Cardiac muscle cell (in vitro differentiated cells and primary cell): ENCODE measurements at regions not wholly inside any gene's neighbourhood (a gene's known extent, or its start where the extent isn't known, plus 50 kb on each side); places are given as distances from the start of the nearest gene placed in this dataset.

Experiments
- DNase-seq, 2 donors: peaks; one replicate each; pipeline versions ENCODE4 v3.0.0 to v3.0.0-alpha.2; 2010 to 2017; ENCODE audit warnings: low read depth in 1 of 2, low spot score in 1 of 2
- H3K27ac ChIP-seq: fragments of 200-600 bp; sonication (generic); 2 replicates; pipeline ENCODE4 v1.5.1; 2016
- H3K27me3 ChIP-seq: fragments of 200-600 bp; sonication (generic); 2 replicates; pipeline ENCODE4 v1.6.0; 2016; ENCODE audit warnings: control low read depth
- H3K36me3 ChIP-seq: fragments of 200-600 bp; sonication (generic); 2 replicates; pipeline ENCODE4 v1.5.1; 2016; ENCODE audit warnings: control low read depth
- H3K4me1 ChIP-seq: fragments of 200-600 bp; sonication (generic); 2 replicates; pipeline ENCODE4 v1.8.1; 2017; ENCODE audit warnings: low read depth, mild to moderate bottlenecking, mixed run types
- H3K4me3 ChIP-seq: fragments of 200-600 bp; sonication (generic); 2 replicates; pipeline ENCODE4 v1.5.1; 2016; ENCODE audit warnings: mild to moderate bottlenecking
- H3K9me3 ChIP-seq: fragments of 200-600 bp; sonication (generic); 2 replicates; pipeline ENCODE4 v1.5.1; 2017; ENCODE audit warnings: low read depth, mild to moderate bottlenecking, control low read depth
- TF ChIP-seq, protein P1 (sequence below): IDR thresholded peaks from 2 replicates; pipeline ENCODE4 v1.5.1; 2012; ENCODE audit warnings: low read depth, mild to moderate bottlenecking, low read length

DNA sequence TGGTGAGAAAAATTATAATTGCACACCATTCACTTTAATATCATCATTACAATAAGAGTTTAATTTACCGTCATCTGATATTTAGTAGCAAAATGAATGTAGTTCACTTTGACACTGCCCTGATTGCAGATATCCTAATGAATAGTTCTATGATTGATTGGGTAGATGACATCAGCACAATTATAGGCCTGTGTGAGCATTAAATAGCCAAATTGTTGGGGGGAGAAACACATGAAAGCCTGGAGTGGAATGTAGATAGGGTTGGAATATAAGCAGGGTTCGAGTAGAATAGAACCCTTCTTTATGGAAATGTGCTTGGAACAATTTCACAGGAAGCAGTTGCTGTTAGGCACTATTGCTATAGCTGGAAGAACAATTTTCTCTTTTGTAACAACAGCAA lies 1526.2 kb downstream of the RPA4 start:
- Histone ChIP-seq H3K4me3 (no peak overlapping the region), H3K27me3 (no peaks in the 10 kb centered on the region), H3K9me3 (no peaks in the 10 kb centered on the region), H3K36me3 (no peaks in the 10 kb centered on the region), H3K4me1 (peaks cover 9% of the 10 kb centered on the region), H3K27ac (no peak overlapping the region)
- TF ChIP-seq, protein P1, sequence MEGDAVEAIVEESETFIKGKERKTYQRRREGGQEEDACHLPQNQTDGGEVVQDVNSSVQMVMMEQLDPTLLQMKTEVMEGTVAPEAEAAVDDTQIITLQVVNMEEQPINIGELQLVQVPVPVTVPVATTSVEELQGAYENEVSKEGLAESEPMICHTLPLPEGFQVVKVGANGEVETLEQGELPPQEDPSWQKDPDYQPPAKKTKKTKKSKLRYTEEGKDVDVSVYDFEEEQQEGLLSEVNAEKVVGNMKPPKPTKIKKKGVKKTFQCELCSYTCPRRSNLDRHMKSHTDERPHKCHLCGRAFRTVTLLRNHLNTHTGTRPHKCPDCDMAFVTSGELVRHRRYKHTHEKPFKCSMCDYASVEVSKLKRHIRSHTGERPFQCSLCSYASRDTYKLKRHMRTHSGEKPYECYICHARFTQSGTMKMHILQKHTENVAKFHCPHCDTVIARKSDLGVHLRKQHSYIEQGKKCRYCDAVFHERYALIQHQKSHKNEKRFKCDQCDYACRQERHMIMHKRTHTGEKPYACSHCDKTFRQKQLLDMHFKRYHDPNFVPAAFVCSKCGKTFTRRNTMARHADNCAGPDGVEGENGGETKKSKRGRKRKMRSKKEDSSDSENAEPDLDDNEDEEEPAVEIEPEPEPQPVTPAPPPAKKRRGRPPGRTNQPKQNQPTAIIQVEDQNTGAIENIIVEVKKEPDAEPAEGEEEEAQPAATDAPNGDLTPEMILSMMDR, result no peak
- no peak for DNase-seq

DNA sequence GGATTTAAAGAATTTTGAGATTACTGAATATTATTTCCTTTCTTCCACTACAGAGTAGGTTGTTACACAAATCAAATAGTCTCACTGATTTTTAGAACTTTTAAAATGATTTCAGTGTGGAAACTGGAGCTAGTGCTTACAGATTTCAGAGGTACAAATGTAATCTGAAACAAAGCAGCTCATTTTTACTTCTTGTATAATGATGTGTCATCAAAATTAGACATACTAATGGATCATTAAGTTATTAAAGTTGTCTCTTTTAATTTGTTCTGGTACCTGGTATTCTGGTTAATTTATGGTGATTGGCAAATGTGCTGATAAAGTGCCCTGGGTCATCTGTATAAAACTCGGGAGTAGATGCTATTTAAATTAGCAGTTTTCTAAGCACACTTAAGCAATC lies 1528.3 kb downstream of the RPA4 start:
- TF ChIP-seq, protein P1, result no peak
- no peak for DNase-seq
- Histone ChIP-seq H3K27ac (no peak overlapping the region), H3K9me3 (no peaks in the 10 kb centered on the region), H3K4me3 (no peak overlapping the region), H3K4me1 (peaks cover 9% of the 10 kb centered on the region), H3K27me3 (no peaks in the 10 kb centered on the region), H3K36me3 (no peaks in the 10 kb centered on the region)

DNA sequence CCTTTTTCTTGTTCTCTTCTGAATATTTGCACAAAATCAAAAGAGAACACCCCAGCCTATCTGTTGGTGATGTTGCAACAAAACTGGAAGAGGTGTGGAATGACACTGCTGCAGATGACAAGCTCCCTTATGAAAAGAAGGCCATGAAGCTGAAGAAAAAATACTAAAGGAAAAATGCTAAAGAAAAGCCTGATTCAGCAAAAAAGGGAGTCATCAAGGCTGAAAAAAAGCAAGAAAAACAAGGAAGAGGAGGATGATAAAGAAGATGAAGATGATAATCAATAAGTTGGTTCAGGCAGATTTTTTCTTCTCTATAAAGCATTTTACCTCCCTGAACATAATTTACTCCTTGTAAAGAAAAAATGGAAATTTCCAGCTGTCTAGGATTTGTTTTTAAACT lies 1538.8 kb downstream of the RPA4 start:
- no peak for DNase-seq
- Histone ChIP-seq H3K9me3 (no peaks in the 10 kb centered on the region), H3K27me3 (no peaks in the 10 kb centered on the region), H3K4me3 (no peak overlapping the region), H3K36me3 (no peaks in the 10 kb centered on the region), H3K27ac (no peak overlapping the region), H3K4me1 (no peaks in the 10 kb centered on the region)
- TF ChIP-seq, protein P1, result no peak

DNA sequence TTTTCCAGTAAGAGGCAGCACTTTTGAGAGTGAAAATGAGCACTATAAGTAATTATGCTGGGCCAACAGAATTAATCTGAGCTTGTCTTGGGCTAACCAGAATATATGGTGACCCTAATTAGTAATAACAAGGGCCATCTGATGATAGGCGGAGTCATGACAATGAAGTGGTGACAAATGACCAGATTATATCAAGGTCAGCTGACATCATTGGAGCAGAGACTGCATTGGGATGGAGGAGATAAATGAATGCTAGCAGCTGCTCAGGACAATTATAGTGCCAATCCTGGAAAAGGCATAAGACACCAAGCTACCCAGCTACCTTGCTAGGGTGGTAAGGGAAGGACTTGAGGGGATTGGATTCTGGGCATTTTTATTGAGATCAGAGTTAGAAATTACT lies 1548.7 kb downstream of the RPA4 start:
- Histone ChIP-seq H3K27ac (no peak overlapping the region), H3K4me3 (no peak overlapping the region), H3K4me1 (no peaks in the 10 kb centered on the region), H3K27me3 (no peaks in the 10 kb centered on the region), H3K36me3 (no peaks in the 10 kb centered on the region), H3K9me3 (no peaks in the 10 kb centered on the region)
- TF ChIP-seq, protein P1, result no peak
- DNase-seq, result no peak

DNA sequence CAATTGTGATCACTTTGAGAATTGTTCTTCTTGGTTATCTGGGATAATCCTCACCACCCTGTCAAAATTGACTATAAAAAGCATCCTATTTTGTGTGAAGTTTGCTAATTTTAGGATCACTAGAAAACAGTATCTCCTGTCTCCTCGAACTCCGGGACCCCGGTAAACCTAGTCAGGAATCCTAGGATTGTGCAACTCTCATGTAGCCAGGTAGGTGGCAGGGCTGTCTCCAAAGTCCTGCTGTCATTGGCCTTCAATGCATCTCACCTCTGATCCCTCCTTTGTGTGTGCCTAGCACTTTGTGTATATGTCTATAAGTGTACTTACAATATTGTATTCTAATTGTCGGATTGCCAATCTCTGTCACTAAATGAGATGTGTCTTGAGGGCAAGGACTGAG lies 1564.8 kb downstream of the RPA4 start:
- TF ChIP-seq, protein P1, result no peak
- Histone ChIP-seq H3K9me3 (no peaks in the 10 kb centered on the region), H3K4me3 (no peak overlapping the region), H3K36me3 (no peaks in the 10 kb centered on the region), H3K4me1 (no peaks in the 10 kb centered on the region), H3K27me3 (no peaks in the 10 kb centered on the region), H3K27ac (no peak overlapping the region)
- DNase-seq, result no peak

DNA sequence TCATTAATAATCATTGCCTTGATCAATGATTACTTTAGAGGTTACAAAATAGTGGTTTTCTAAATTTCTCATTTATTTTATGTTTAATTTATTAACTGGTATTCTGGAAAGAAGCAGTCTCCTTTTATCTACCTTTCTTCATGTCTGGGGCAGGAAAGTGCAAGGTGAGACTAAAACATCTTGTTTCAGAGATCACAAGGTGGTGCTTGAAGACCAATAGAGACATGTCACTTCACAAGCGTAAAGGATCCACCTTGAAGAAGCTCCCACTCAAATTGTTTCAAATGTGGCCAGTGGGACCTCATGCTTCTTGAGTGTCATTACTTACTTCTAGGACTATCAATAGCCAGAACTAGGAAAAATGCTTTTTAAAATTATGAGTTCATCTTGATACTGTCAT lies 1568.7 kb downstream of the RPA4 start:
- Histone ChIP-seq H3K4me3 (no peak overlapping the region), H3K36me3 (no peaks in the 10 kb centered on the region), H3K27ac (no peak overlapping the region), H3K9me3 (no peaks in the 10 kb centered on the region), H3K27me3 (no peaks in the 10 kb centered on the region), H3K4me1 (no peaks in the 10 kb centered on the region)
- DNase-seq, result no peak
- TF ChIP-seq, protein P1, result no peak
